Heart right ventricle (tissue), 16 donors: ENCODE measurements at regions not wholly inside any gene's neighbourhood (a gene's known extent, or its start where the extent isn't known, plus 50 kb on each side); places are given as distances from the start of the nearest gene placed in this dataset.

Experiments used
- ATAC-seq, 8 donors: fragments of 200-7000 bp; cut with Tn5 transposase; one replicate each; pipeline ENCODE4 v1.9.1; 2020; ENCODE audit warnings: mild to moderate bottlenecking in 8 of 8, moderate library complexity in 8 of 8, moderate number of reproducible peaks in 1 of 8
- DNase-seq, 2 donors: peaks; one replicate each; pipeline ENCODE4 v3.0.0-alpha.2; 2020
- H3K27ac ChIP-seq, 10 donors: fragments of 200-600 bp; sonication (generic) in 2 of 10; one replicate each; pipeline versions ENCODE4 v1.5.0 to v1.8.0; 2020 to 2022; ENCODE audit warnings: mild to moderate bottlenecking in 3 of 10
- H3K27me3 ChIP-seq, 7 donors: fragments of 200-600 bp; one replicate each; pipeline ENCODE4 v1.8.0; 2021 to 2022; ENCODE audit warnings: mild to moderate bottlenecking in 2 of 7
- H3K36me3 ChIP-seq, 9 donors: fragments of 200-600 bp; sonication (generic) in 1 of 9; one replicate each; pipeline versions ENCODE4 v1.5.0 to v1.8.0; 2020 to 2022; ENCODE audit warnings: mild to moderate bottlenecking in 2 of 9
- H3K4me1 ChIP-seq, 9 donors: fragments of 200-600 bp; sonication (generic) in 1 of 9; one replicate each; pipeline versions ENCODE4 v1.5.0 to v1.8.0; 2020 to 2022; ENCODE audit warnings: mild to moderate bottlenecking in 4 of 9
- H3K4me3 ChIP-seq, 10 donors: fragments of 200-600 bp; sonication (generic) in 2 of 10; one replicate each; pipeline versions ENCODE4 v1.5.0 to v1.8.0; 2020 to 2022; ENCODE audit warnings: mild to moderate bottlenecking in 7 of 10, moderate library complexity in 2 of 10
- H3K9me3 ChIP-seq, 11 donors: fragments of 200-600 bp in 10 of 11; sonication (generic) in 2 of 11; one replicate each; pipeline versions ENCODE4 v1.5.0 to v1.8.0; 2013 to 2022; ENCODE audit warnings: mild to moderate bottlenecking in 2 of 11, control low read depth in 1 of 11, moderate library complexity in 1 of 11
- CTCF ChIP-seq, 9 donors: fragments of 200-600 bp; sonication (generic) in 2 of 9; IDR thresholded peaks; one replicate each; pipeline versions ENCODE4 v1.5.0 to v1.8.0; 2021 to 2022; ENCODE audit warnings: antibody characterized with exemption in 9 of 9, mild to moderate bottlenecking in 5 of 9, moderate library complexity in 1 of 9
- WGBS, 2 donors: extraction: QIAGEN DNeasy Blood & Tissue Kit; methylation state at CpG; one replicate each; pipeline ENCODE4 v1.1.7; 2013; ENCODE audit warnings: inconsistent platforms in 1 of 2; 5-methylcytosine and 5-hydroxymethylcytosine counted together
- intact Hi-C, 10 donors: fragments of 100-400 bp; cut with DNase I; formaldehyde crosslinking; loops; one replicate each; pipeline versions ENCODE4 v1.11.1 to v1.14.2; 2022
- donor health status: Arrhythmogenic right ventricular cardiomyopathy.
- donor health status: ischemic (EF 13 %, LVEDD 7.1; RV severe dilation, severe dysfunction).
- donor health status: healthy with polysubstance abuse.
- donor health status: DM: no; HTN: yes; CAD: no.
- donor health status: DM: no; HTN: no; CAD: no.
- donor health status: ischemic (EF 25% LVEDD 6.9; RV normal size, moderate dysfunction).
- donor health status: ischemic (EF 25% LVEDD 5.7; RV mildly dilated, moderate dysfunction).
- donor health status: healthy.
- donor health status: DM: yes; HTN: yes; CAD: no.
- donor health status: Ischemic cardiomyopathy.
- donor health status: ischemic (EF 35%, LVEDD 5.7; RV mildly dilated, moderate dysfunction).
- donor health status: nonischemic (EF 11% LVEDD 7.7; RV severe dilation, severe dysfunction).
- donor health status: DM: yes; HTN: yes; CAD: no.
- donor health status: PGD.
- donor health status: ischemic (EF 29% LVEDD 5.4; RV normal size, mild dysfunction).
- donor health status: nonischemic (EF 23%, LVEDD 6.1; RV moderate dilation, normal function).

- Histone ChIP-seq H3K27me3 (no peaks in the 10 kb centered on the region), H3K4me3 (no peak overlapping the region), H3K36me3 (no peaks in the 10 kb centered on the region), H3K4me1 (no peaks in the 10 kb centered on the region), H3K27ac (no peak overlapping the region), H3K9me3 (no peaks in the 10 kb centered on the region)
- DNase-seq (no peak), ATAC-seq (no peak)
- 81 to 85% methylated on average over 2 of the region's 2 CpGs for WGBS, 2 donors
- no peak for TF ChIP-seq CTCF (IDR thresholded peaks at IDR 0.05)
- intact Hi-C loops, result no loop called here
These were observed 240.7 kb upstream of the POU3F2 start for GRCh38 chr6:98593676-98594075.

DNA sequence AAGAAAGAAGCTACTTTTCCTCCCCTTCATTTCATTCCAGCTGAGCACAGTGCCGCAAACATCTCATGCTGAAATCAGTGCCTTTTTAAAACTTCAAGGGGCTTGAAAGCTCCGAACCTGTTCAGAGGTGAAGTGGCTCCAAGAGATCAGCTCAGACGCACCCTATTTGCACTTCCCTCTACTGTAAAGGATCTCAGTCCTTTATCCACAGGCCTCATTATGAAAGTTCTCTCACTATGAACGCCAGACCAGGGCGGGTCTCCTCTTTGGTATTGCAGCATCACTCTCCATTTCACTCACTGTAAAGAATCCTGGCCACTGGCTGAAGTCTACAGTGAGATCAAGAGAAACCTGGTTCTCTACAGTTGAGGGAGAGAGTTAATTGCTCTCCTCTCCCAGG lies 232.7 kb upstream of the POU3F2 start:
- Histone ChIP-seq H3K9me3 (no peaks in the 10 kb centered on the region), H3K4me3 (no peak overlapping the region), H3K36me3 (no peaks in the 10 kb centered on the region), H3K27ac (no peak overlapping the region), H3K27me3 (no peaks in the 10 kb centered on the region), H3K4me1 (no peaks in the 10 kb centered on the region)
- intact Hi-C loops, result loop anchor here in 1 of 10 donors (10.0 kb wide), 1 partner anchor 1673 kb away; no protein-coding TSS in a partner anchor
- 71 to 83% methylated on average over 5 of the region's 5 CpGs for WGBS, 2 donors
- no peak for ATAC-seq
- DNase-seq, result no peak
- TF ChIP-seq CTCF (IDR thresholded peaks at IDR 0.05), result no peak

DNA sequence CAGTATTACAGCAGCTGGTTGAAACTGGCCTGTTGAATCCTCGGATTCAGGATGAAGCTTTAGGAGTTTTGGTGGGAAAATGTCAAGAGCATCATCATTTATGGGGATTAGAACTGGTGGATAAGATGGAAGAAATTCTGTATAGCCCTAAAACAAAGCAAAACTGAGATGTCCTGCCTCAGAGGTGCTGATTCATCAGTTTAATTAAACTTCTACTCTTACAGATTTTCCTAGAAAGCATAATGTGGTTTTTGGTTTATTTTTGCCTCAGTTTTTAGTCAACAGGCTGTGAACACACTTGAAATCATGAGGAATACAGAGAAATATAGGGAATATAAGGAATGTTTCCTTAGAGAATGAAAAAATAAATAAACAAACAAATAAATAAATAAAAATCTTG lies 228.7 kb upstream of the POU3F2 start:
- Histone ChIP-seq H3K27me3 (no peaks in the 10 kb centered on the region), H3K27ac (no peak overlapping the region), H3K36me3 (no peaks in the 10 kb centered on the region), H3K4me3 (no peak overlapping the region), H3K9me3 (peaks cover 0 to 21% (median 0%) of the 10 kb centered on the region in 11 donors), H3K4me1 (no peaks in the 10 kb centered on the region)
- WGBS, 2 donors, result 43 to 50% methylated on average over 1 of the region's 1 CpG
- no peak for TF ChIP-seq CTCF (IDR thresholded peaks at IDR 0.05)
- no peak for DNase-seq
- intact Hi-C loops, result loop anchor here in 1 of 10 donors (1.0 to 10.0 kb wide), 2 partner anchors 37 to 1669 kb away; no protein-coding TSS in a partner anchor
- no peak for ATAC-seq

DNA sequence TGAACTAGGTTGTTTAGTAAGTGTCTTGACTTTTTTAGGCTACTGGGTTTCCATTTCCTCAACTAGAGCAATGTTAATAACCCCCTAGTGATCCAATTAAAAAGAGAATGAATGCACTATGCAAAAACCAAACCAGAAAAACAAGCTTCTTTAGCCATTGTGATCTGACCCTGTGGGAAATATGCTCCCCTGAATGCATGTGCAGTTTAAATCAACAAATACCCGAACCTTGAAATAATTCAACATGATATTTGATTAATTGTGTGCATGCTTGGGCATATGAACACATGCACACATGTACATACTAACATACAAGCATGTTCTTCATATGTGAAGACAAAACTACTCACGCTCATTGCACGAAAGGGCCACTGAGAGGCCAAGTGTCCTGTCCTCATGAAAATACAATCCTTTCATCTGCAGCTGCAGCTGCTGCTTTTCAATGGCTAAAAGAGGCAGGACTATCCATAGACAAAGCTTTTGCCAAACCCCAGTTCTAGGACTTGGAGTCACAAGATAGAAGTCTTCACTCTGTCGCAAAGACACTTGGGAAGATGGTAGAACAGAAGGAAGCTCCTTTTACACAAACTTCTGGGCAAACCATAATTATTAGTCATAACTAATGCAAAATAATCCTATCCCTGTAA lies 207.1 kb upstream of the POU3F2 start:
- intact Hi-C loops, result no loop called here
- H3K27ac ChIP-seq, result no peak overlapping the region
- no peaks in the 10 kb centered on the region for H3K36me3 ChIP-seq
- H3K9me3 ChIP-seq, result no peaks in the 10 kb centered on the region
- 55 to 62% methylated on average over 4 of the region's 4 CpGs for WGBS, 2 donors
- TF ChIP-seq CTCF (IDR thresholded peaks at IDR 0.05), result no peak
- ATAC-seq (no peak), DNase-seq (no peak)
- no peak overlapping the region for H3K4me3 ChIP-seq
- peaks cover 0 to 3% (median 0%) of the 10 kb centered on the region in 7 donors for H3K27me3 ChIP-seq
- H3K4me1 ChIP-seq, result no peaks in the 10 kb centered on the region
